ENCODE measurements at regions not wholly inside any gene's neighbourhood (a gene's known extent, or its start where the extent isn't known, plus 50 kb on each side); places are given as distances from the start of the nearest gene placed in this dataset.

DNA sequence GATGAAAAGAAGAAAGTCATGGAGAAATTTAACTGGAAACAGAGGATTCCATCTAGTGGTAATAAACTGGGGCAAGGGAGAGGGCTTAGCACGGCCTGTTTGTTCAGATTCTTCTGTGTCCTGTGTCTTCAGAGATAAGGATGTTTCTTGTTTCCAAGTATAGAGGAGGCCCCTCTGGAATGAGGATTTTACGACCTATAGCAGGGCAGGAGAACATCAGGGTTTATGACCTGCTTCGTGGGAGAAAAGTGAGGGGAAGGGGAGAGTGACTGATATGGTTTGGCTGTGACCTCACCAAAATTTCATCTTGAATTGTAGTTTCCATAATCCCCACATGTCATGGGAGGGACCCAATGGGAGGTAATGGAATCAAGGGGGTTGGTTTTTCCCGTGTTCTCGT lies 93.0 kb upstream of the LDB2 start:
- Histone ChIP-seq H3K9me3 (ENCODE audit: low read depth, low read length, poor library complexity, severe bottlenecking) (no peaks in the 10 kb centered on the region), H3K27ac (ENCODE audit: low read depth, low read length, poor library complexity, severe bottlenecking) (no peak overlapping the region), H3K27me3 (replicated peaks; ENCODE audit: insufficient read depth, low read depth, low read length, poor library complexity) (no peaks in the 10 kb centered on the region), H3K4me3 (ENCODE audit: low read depth, low read length, poor library complexity, severe bottlenecking) (no peak overlapping the region), H3K36me3 (ENCODE audit: insufficient read depth, low read length, poor library complexity, severe bottlenecking) (no peaks in the 10 kb centered on the region), H3K4me1 (ENCODE audit: insufficient read depth, low read length, poor library complexity, severe bottlenecking) (peaks cover 14% of the 10 kb centered on the region)
- intact Hi-C loops (cut with micrococcal nuclease; ENCODE audit: unreplicated experiment): no loop called here
- ChIA-PET CTCF (no interaction called here), POLR2A (ENCODE audit: low non-redundant PET) (no interaction called here)
- BruUV-seq (replicated peaks): no TSS peak
- TF ChIP-seq, protein P1, sequence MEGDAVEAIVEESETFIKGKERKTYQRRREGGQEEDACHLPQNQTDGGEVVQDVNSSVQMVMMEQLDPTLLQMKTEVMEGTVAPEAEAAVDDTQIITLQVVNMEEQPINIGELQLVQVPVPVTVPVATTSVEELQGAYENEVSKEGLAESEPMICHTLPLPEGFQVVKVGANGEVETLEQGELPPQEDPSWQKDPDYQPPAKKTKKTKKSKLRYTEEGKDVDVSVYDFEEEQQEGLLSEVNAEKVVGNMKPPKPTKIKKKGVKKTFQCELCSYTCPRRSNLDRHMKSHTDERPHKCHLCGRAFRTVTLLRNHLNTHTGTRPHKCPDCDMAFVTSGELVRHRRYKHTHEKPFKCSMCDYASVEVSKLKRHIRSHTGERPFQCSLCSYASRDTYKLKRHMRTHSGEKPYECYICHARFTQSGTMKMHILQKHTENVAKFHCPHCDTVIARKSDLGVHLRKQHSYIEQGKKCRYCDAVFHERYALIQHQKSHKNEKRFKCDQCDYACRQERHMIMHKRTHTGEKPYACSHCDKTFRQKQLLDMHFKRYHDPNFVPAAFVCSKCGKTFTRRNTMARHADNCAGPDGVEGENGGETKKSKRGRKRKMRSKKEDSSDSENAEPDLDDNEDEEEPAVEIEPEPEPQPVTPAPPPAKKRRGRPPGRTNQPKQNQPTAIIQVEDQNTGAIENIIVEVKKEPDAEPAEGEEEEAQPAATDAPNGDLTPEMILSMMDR (conservative IDR thresholded peaks at IDR 0.05; ENCODE audit: low read depth, low read length): no peak
- DNase-seq (ENCODE audit: low spot score): no peak

DNA sequence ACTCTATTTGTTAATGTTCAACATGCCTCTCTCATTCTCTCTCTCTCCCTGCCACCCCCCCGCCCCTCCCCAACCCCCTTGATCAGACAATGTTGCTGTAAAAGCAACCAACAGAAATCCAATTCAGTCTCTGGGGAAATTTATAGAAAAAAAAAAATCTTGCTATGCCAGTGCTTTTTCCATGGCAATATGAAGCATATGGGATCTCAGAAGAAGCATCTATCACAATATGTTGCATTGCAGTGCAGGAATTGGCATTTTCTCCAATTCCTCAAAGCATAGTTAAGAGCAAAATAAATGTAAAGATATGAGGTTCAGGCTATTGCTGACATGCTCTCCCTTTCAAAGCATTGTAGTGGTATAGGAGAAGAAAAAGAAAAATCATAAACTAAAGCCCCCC lies 90.9 kb upstream of the LDB2 start:
- intact Hi-C loops (cut with micrococcal nuclease; ENCODE audit: unreplicated experiment): no loop called here
- no TSS peak for BruUV-seq (replicated peaks)
- Histone ChIP-seq H3K9me3 (ENCODE audit: low read depth, low read length, poor library complexity, severe bottlenecking) (no peaks in the 10 kb centered on the region), H3K4me3 (ENCODE audit: low read depth, low read length, poor library complexity, severe bottlenecking) (no peak overlapping the region), H3K36me3 (ENCODE audit: insufficient read depth, low read length, poor library complexity, severe bottlenecking) (no peaks in the 10 kb centered on the region), H3K27me3 (replicated peaks; ENCODE audit: insufficient read depth, low read depth, low read length, poor library complexity) (no peaks in the 10 kb centered on the region), H3K27ac (ENCODE audit: low read depth, low read length, poor library complexity, severe bottlenecking) (no peak overlapping the region), H3K4me1 (ENCODE audit: insufficient read depth, low read length, poor library complexity, severe bottlenecking) (peaks cover 8% of the 10 kb centered on the region)
- no peak for DNase-seq (ENCODE audit: low spot score)
- POLR2A ChIA-PET (ENCODE audit: low non-redundant PET): no interaction called here
- TF ChIP-seq, protein P1 (conservative IDR thresholded peaks at IDR 0.05; ENCODE audit: low read depth, low read length): no peak
- TF ChIP-seq EZH2 (IDR thresholded peaks at IDR 0.05; ENCODE audit: borderline replicate concordance, low read depth, low read length, poor library complexity, severe bottlenecking): no peak
- CTCF ChIA-PET: no interaction called here

DNA sequence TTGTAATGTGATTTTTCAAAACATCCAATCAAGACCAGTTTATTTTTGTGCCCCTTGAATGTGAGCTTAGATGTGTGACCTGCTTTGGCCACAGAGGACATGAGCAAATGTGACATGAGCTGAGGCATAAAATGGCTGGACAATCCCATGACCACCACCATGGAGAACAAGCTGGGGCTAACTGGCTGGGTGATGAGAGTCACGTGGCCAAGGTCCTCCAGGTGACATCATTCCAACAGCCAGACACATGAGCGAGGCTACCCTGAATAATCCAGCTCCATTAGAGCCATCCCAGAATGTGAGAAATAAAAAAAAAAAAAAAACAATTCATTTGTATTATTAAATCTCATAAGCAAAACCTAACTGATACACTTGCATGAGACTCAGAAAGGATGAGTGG lies 90.4 kb upstream of the LDB2 start:
- ChIA-PET CTCF (no interaction called here), POLR2A (ENCODE audit: low non-redundant PET) (no interaction called here)
- intact Hi-C loops (cut with micrococcal nuclease; ENCODE audit: unreplicated experiment): no loop called here
- DNase-seq (ENCODE audit: low spot score): no peak
- Histone ChIP-seq H3K9me3 (ENCODE audit: low read depth, low read length, poor library complexity, severe bottlenecking) (no peaks in the 10 kb centered on the region), H3K27me3 (replicated peaks; ENCODE audit: insufficient read depth, low read depth, low read length, poor library complexity) (no peaks in the 10 kb centered on the region), H3K4me1 (ENCODE audit: insufficient read depth, low read length, poor library complexity, severe bottlenecking) (peaks cover 3% of the 10 kb centered on the region), H3K27ac (ENCODE audit: low read depth, low read length, poor library complexity, severe bottlenecking) (no peak overlapping the region), H3K36me3 (ENCODE audit: insufficient read depth, low read length, poor library complexity, severe bottlenecking) (no peaks in the 10 kb centered on the region), H3K4me3 (ENCODE audit: low read depth, low read length, poor library complexity, severe bottlenecking) (no peak overlapping the region)
- BruUV-seq (replicated peaks): no TSS peak
- TF ChIP-seq, protein P1 (conservative IDR thresholded peaks at IDR 0.05; ENCODE audit: low read depth, low read length): no peak
- no peak for TF ChIP-seq EZH2 (IDR thresholded peaks at IDR 0.05; ENCODE audit: borderline replicate concordance, low read depth, low read length, poor library complexity, severe bottlenecking)
